HG03565 (cell line): ENCODE measurements at regions not wholly inside any gene's neighbourhood (a gene's known extent, or its start where the extent isn't known, plus 50 kb on each side); places are given as distances from the start of the nearest gene placed in this dataset.

Source experiments
- ATAC-seq: cut with Tn5 transposase; IDR thresholded peaks from one replicate; pipeline ENCODE4 v1.9.1; 2021; ENCODE audit warnings: mild to moderate bottlenecking, moderate library complexity; ENCODE audit not compliant: unreplicated experiment

GRCh38 chr6:144797881-144798589 lies 512.9 kb downstream of the UTRN start:
- ATAC-seq, result no peak

GRCh38 chr6:144804246-144804790 lies 519.2 kb downstream of the UTRN start:
- ATAC-seq, result no peak

- ATAC-seq, result no peak
These were observed 519.9 kb downstream of the UTRN start for GRCh38 chr6:144805049-144805448.

- ATAC-seq, result no peak
These were observed 521.1 kb downstream of the UTRN start for GRCh38 chr6:144806222-144806621.

- ATAC-seq, result no peak
These were observed 524.0 kb downstream of the UTRN start for GRCh38 chr6:144809120-144809519.

- no peak for ATAC-seq
These were observed 524.8 kb downstream of the UTRN start for GRCh38 chr6:144809969-144810368.

- no peak for ATAC-seq
These were observed 526.0 kb downstream of the UTRN start for GRCh38 chr6:144811140-144811539.

GRCh38 chr6:144816936-144817335 lies 531.8 kb downstream of the UTRN start:
- ATAC-seq, result no peak

GRCh38 chr6:144820270-144820669 lies 535.1 kb downstream of the UTRN start:
- ATAC-seq, result no peak

GRCh38 chr6:144823131-144823530 lies 538.0 kb downstream of the UTRN start:
- ATAC-seq, result no peak

- ATAC-seq, result no peak
These were observed 538.9 kb downstream of the UTRN start for GRCh38 chr6:144824018-144824417.

- no peak for ATAC-seq
These were observed 549.4 kb downstream of the UTRN start for GRCh38 chr6:144834426-144835038.

GRCh38 chr6:144835322-144835973 lies 550.3 kb downstream of the UTRN start:
- no peak for ATAC-seq

- ATAC-seq, result no peak
These were observed 555.5 kb downstream of the UTRN start for GRCh38 chr6:144840619-144841018.

- no peak for ATAC-seq
These were observed 558.6 kb downstream of the UTRN start for GRCh38 chr6:144843701-144844100.

- no peak for ATAC-seq
These were observed 559.5 kb downstream of the UTRN start for GRCh38 chr6:144844596-144844995.

GRCh38 chr6:144845186-144845585 lies 560.1 kb downstream of the UTRN start:
- ATAC-seq, result no peak

- ATAC-seq, result no peak
These were observed 562.8 kb downstream of the UTRN start for GRCh38 chr6:144847916-144848315.

- no peak for ATAC-seq
These were observed 564.8 kb downstream of the UTRN start for GRCh38 chr6:144849920-144850319.

GRCh38 chr6:144853603-144854002 lies 568.5 kb downstream of the UTRN start:
- no peak for ATAC-seq

- no peak for ATAC-seq
These were observed 569.5 kb downstream of the UTRN start for GRCh38 chr6:144854654-144855053.

- ATAC-seq, result no peak
These were observed 570.2 kb downstream of the UTRN start for GRCh38 chr6:144855375-144855774.
